HG03439 (cell line): ENCODE measurements at regions not wholly inside any gene's neighbourhood (a gene's known extent, or its start where the extent isn't known, plus 50 kb on each side); places are given as distances from the start of the nearest gene placed in this dataset.

ENCODE experiments used
- ATAC-seq: cut with Tn5 transposase; IDR thresholded peaks from one replicate; pipeline ENCODE4 v1.9.1; 2021; ENCODE audit warnings: mild to moderate bottlenecking, moderate library complexity; ENCODE audit not compliant: unreplicated experiment

DNA sequence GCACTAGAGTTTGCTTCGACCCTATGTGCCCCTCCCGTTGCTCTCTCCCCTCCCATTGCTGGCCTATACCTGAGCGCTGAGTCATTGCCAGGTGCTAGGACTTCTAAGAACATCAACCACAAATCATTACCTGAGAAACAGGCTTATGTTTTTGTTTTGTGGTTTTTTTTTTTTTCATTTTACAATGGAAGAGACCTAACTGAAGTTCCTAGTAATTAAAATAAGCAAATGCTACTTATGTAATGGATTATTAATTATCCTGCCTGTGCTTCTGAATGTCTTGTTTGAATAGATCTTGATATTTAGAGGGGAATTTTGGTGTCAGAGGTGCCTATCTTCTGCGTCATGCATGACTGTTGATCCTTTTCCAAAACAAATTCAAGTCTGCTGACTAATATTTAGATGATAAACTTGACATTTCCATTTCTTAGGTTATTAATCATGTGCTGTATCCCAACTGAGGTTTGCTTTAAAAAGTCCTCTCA lies 275.4 kb upstream of the CPEB2 start:
- ATAC-seq: no peak

DNA sequence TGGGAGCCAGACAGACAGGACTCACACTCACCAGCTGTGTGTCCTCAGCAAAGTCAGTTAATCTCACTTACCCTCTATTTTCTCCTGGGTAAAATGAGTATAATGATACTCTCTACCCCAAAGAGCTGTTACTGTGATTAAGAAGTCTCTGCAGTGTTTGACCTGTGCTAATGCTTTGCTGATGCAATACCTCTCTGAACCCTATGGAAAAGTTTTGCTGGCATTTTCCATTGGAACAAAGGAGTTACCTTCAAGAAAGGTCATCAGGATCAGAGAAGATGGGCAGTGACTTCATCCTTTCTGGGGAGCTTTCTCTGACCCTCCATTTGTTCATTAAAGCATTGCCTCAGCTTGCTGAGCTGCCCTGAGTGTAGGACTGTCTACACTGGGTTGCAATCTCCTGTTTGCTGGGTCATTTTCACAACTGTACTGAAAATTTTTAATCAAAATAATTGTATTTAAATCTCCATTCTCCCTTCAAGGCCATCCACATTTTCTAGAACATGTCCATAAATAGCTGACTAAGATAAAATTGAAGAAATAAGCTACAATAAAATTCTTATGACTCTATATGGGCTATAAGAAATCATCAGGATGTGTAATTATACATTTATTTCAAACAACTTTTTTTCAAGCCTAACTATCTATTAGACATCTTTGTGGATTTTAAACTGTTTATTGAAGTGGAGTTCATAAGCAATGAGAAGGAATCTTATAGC lies 272.8 kb upstream of the CPEB2 start:
- no peak for ATAC-seq

- ATAC-seq: no peak
These were observed 260.2 kb upstream of the CPEB2 start for GRCh38 chr4:14742054-14742453.

DNA sequence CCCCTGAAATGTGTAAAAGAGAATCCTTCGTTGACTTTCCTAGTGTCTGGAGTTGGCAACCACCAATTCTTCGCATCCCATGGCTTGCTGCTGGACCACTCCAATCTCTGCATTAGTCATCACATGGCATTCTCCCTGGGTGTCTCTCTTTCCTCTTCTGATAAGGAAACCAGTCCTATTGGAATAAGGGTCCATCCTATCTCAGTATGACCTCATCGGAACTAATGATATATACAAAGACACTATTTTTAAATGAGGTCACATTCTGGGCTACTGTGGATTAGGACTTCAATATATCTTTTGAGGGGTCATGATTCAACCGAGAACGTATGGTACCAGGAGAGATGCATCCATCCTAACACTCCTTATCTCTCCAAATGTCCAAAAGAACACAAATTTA lies 259.1 kb upstream of the CPEB2 start:
- no peak for ATAC-seq

- no peak for ATAC-seq
These were observed 258.7 kb upstream of the CPEB2 start for GRCh38 chr4:14743601-14744000.

DNA sequence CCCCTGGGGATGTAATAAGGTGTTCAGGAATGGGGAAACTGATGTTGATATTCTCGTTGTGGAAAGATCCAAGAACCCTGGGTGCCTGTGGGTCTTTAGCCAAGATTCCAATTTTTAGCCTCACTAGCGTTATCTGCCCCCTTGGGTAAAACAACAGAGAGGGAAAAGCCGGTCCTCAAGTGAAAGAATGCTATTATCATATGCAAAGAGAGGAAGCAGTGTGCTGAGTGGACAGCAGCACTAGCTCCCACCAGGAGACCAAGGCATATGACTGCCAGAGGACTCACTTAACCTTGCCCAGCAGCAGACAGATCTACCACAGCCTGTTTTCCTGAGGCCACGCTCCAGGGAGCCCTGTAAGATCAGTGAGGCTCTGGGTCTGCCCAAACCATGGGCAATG lies 257.9 kb upstream of the CPEB2 start:
- ATAC-seq: no peak

GRCh38 chr4:14749910-14750309 lies 252.4 kb upstream of the CPEB2 start:
- ATAC-seq: no peak

DNA sequence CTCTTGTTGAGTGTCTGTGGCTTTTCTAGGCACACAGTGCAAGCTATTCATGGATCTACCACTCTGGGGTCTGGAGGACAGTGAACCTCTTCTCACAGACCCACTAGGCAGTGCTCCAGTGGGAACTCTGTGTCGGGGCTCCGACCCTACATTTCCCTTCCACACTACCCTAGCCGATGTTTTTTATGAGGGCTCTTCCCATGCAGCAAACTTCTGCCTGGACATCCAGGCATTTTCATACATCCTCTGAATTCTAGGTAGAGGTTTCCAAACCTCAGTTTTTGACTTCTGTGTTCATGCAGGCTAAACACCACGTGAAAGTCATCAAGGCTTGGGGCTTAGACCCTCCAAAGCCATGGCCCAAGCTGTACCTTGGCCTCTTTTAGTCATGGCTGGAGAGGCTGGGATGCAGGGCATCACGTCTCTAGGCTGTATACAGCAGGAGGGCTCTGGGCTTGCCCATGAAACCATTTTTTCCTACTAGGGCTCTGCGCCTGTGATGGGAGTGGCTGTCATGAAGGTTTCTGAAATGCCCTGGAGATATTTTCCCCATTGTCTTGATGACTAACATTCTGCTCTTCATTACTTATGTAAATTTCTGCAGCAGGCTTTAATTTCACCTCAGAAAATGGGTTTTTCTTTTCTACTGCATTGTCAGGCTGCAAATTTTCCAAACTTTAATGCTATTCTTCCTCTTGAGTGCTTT lies 249.8 kb upstream of the CPEB2 start:
- no peak for ATAC-seq

DNA sequence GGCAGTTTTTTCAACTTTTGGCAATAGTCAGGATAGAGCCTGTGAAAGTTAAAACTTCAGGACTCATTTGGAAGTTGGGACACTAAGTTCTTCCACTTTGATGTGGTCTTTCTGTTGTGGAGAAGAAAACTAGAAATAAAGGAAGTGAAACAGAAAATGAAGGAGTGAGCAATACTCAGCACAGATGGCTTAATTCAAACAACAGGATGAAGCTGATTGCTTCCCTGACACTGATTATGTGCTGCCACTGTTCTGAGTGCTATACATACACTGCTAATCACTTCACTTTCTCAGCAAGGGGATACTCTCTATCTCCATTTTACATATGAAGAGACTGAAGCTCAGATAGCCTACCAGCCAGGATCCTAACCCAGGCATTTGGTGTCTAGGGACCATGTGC lies 235.1 kb upstream of the CPEB2 start:
- ATAC-seq: no peak

DNA sequence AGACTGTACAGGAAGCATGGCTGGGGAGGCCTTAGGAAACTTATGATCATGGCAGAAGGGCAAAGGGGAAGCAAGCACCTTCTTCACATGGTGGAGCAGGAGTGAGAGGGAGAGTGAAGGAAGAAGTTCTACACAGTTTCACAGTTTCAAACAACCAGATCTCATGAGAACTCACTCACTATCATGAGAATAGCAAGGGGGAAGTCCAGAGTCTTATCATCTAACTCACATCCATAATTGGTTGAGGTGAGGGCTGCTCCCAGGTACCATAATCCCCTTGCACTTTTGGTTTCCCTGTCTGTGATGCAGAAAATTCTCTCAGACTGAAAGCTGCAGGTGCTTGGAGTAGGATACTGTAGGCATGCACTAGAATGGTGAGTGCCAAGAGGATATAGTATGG lies 233.8 kb upstream of the CPEB2 start:
- ATAC-seq: no peak

GRCh38 chr4:14769993-14770392 lies 232.3 kb upstream of the CPEB2 start:
- no peak for ATAC-seq

DNA sequence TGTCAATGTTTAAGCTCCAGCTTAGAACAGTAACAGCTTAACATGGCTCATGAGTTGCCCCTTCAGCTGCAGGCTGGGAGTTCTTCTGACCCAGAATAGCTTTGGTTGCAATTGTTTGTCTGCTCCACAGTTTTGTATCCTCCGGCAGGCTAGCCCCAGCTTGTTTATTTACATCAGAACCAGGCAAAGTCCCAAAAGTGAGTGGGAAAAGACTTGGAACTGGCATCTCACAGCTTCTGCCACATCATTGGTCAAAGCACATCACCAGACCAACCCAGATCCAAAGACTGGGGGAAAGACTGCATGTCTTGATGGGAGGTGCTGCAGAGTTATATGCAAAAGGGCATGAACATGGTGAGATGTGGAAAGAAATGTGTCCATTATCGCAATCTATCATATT lies 231.2 kb upstream of the CPEB2 start:
- no peak for ATAC-seq

GRCh38 chr4:14771504-14772175 lies 230.6 kb upstream of the CPEB2 start:
- ATAC-seq: no peak

GRCh38 chr4:14772388-14772787 lies 229.9 kb upstream of the CPEB2 start:
- no peak for ATAC-seq

DNA sequence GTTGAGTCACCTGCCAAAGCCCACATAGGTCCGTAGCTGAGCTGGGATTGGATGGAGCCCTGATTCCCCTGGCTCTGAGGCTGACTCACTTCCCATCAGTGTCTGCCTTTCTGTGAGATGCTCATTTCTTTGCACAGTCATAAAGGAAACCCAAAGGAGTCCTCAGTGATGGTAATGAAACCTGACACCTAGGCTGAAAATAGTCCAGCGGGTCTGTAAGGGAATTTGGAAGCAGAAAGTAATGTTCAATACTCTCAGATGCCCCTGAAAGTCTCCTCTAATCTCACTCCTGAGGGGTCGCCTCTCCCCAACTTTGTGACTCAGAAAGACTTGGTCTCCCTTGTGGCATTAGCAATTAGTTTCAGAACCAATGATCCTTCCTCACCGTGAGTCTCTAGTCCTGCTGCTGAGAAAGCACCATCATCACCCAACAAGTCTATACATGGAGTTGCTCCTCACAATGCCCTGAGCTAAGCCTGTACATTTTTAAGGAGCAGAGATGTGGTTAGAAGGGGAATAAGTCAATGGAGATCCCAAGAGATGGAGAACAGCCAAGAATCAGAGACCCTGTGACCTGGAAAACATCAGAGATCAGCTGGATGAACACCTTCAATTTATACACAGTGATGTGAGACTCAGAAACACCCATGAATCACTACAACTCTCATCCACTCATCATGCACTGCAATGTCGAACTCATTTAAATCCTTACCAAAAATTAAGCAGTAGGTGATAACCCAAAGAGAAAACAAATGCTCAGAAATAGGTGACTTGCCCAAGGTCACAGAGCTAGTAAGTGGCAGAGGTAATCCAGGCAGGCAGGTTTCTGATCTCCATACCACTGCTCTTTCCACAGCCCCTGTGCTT lies 219.0 kb upstream of the CPEB2 start:
- peak; percentile 98 for ATAC-seq

DNA sequence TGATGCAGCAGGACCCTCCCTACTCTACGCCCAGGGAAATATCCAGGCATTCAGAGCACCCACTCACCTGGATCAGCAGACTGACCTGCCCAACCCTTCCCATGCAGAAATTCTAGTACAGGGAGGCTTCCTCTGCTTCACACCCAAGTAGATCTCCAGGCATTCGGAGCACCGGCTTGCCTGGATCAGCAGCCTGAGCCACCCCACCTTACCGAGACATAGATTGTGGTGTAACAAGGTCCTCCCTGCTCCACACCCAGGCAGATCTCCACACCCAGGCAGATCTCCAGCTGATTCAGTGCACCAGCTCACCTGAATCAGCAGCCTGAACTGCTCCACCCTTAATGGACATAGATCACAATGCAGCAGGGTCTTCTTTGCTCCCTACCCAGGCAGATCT lies 215.1 kb upstream of the CPEB2 start:
- ATAC-seq: no peak

GRCh38 chr4:14787894-14788293 lies 214.4 kb upstream of the CPEB2 start:
- ATAC-seq: no peak

- no peak for ATAC-seq
These were observed 211.8 kb upstream of the CPEB2 start for GRCh38 chr4:14790494-14790893.

DNA sequence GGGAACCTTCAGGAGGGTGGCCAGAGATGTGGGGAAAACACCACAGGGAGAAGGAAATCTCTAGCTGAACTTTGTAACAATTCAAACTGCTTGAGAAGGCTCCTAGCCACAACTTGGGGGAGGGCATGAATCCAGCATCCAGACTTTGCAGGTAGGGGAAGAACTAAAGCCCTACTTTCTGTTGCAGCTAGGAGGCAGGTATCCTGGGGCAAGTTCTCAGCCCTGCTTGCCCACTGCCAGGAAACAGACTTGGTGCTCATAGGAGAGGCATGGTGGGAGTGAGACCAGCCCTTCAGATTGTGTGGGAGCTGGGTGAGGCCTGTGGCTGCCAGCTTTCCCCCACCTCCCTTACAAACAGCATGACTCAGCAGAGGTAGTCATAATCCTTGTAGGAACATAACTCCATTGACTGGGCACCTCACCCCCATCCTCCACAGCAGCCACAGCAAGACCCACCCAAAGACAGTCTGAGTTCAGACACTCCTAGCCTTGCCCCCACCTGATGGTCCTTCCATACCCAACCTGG lies 209.5 kb upstream of the CPEB2 start:
- no peak for ATAC-seq

- no peak for ATAC-seq
These were observed 201.3 kb upstream of the CPEB2 start for GRCh38 chr4:14800977-14801376.

DNA sequence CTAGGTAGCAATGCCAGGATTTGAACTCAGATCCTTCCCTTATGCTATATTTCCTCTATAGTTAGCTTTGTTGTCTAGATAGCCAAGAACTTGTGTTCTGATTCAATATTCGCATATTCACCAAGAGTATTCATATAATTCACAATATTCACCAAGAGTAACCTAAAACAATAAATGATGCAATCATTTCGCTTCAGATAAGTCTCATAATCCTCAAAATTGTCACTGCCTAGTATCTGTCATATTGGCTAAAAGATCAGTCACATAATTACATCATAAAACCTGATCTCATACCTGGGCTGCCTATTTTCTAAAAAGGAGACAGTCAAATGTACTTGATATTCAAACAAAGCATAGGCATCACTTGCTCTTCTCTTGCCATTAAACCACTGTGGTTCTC lies 199.7 kb upstream of the CPEB2 start:
- ATAC-seq: no peak
